ENCODE measurements at regions not wholly inside any gene's neighbourhood (a gene's known extent, or its start where the extent isn't known, plus 50 kb on each side); places are given as distances from the start of the nearest gene placed in this dataset.
"Not testable (repeated sequence)": the region's sequence is repeated elsewhere in the genome, so short reads cannot be mapped to it uniquely, and the experiment has no call there.

GRCh38 chr9:94387338-94388010 lies 59.0 kb upstream of the NUTM2F start:
- H3K9me3 Mint-ChIP-seq; H3K27ac Mint-ChIP-seq; H3K4me3 Mint-ChIP-seq; H3K36me3 Mint-ChIP-seq (ENCODE audit: low read depth); H3K27me3 Mint-ChIP-seq (ENCODE audit: low read depth); H3K4me1 Mint-ChIP-seq: not testable (repeated sequence)

GRCh38 chr9:94388011-94388406 lies 59.6 kb upstream of the NUTM2F start:
- not testable (repeated sequence) for H3K36me3 Mint-ChIP-seq (ENCODE audit: low read depth); H3K27me3 Mint-ChIP-seq (ENCODE audit: low read depth); H3K4me1 Mint-ChIP-seq; H3K9me3 Mint-ChIP-seq; H3K27ac Mint-ChIP-seq; H3K4me3 Mint-ChIP-seq

GRCh38 chr9:94390425-94391098 lies 62.1 kb upstream of the NUTM2F start:
- H3K36me3 Mint-ChIP-seq (ENCODE audit: low read depth); H3K4me3 Mint-ChIP-seq; H3K27ac Mint-ChIP-seq: not testable (repeated sequence)

GRCh38 chr9:94392971-94393624 lies 64.7 kb upstream of the NUTM2F start:
- not testable (repeated sequence) for H3K27ac Mint-ChIP-seq; H3K9me3 Mint-ChIP-seq; H3K27me3 Mint-ChIP-seq (ENCODE audit: low read depth); H3K36me3 Mint-ChIP-seq (ENCODE audit: low read depth); H3K4me1 Mint-ChIP-seq; H3K4me3 Mint-ChIP-seq

More at GRCh38 chr9:94390425-94391098, 62.1 kb upstream of the NUTM2F start:
- not testable (repeated sequence) for H3K27me3 Mint-ChIP-seq (ENCODE audit: low read depth); H3K9me3 Mint-ChIP-seq; H3K4me1 Mint-ChIP-seq

GRCh38 chr9:94397766-94398379 lies 69.4 kb upstream of the NUTM2F start:
- H3K27me3 Mint-ChIP-seq (ENCODE audit: low read depth); H3K4me3 Mint-ChIP-seq; H3K4me1 Mint-ChIP-seq; H3K9me3 Mint-ChIP-seq; H3K36me3 Mint-ChIP-seq (ENCODE audit: low read depth): not testable (repeated sequence)
- peak overlapping the region in 1 of 3 experiments; percentile 63 for H3K27ac Mint-ChIP-seq

- H3K4me1 Mint-ChIP-seq; H3K36me3 Mint-ChIP-seq (ENCODE audit: low read depth); H3K4me3 Mint-ChIP-seq; H3K9me3 Mint-ChIP-seq; H3K27me3 Mint-ChIP-seq (ENCODE audit: low read depth): not testable (repeated sequence)
- H3K27ac Mint-ChIP-seq = peak overlapping the region in 1 of 3 experiments; percentile 44
Measured at GRCh38 chr9:94400461-94400860, 72.0 kb upstream of the NUTM2F start.

- H3K9me3 Mint-ChIP-seq; H3K27ac Mint-ChIP-seq; H3K27me3 Mint-ChIP-seq (ENCODE audit: low read depth); H3K4me1 Mint-ChIP-seq; H3K4me3 Mint-ChIP-seq; H3K36me3 Mint-ChIP-seq (ENCODE audit: low read depth): not testable (repeated sequence)
Measured at GRCh38 chr9:94402795-94403194, 74.4 kb upstream of the NUTM2F start.

GRCh38 chr9:94403571-94403970 lies 75.1 kb upstream of the NUTM2F start:
- not testable (repeated sequence) for H3K4me1 Mint-ChIP-seq; H3K4me3 Mint-ChIP-seq; H3K27me3 Mint-ChIP-seq (ENCODE audit: low read depth)

GRCh38 chr9:94413665-94414064 lies 85.2 kb upstream of the NUTM2F start:
- H3K4me3 Mint-ChIP-seq; H3K4me1 Mint-ChIP-seq; H3K27ac Mint-ChIP-seq; H3K9me3 Mint-ChIP-seq; H3K27me3 Mint-ChIP-seq (ENCODE audit: low read depth): not testable (repeated sequence)
- peaks cover 21% of the 10 kb centered on the region for H3K36me3 Mint-ChIP-seq (ENCODE audit: low read depth)

More at GRCh38 chr9:94403571-94403970, 75.1 kb upstream of the NUTM2F start:
- H3K27ac Mint-ChIP-seq; H3K9me3 Mint-ChIP-seq; H3K36me3 Mint-ChIP-seq (ENCODE audit: low read depth): not testable (repeated sequence)

- H3K27me3 Mint-ChIP-seq (ENCODE audit: low read depth); H3K4me3 Mint-ChIP-seq; H3K9me3 Mint-ChIP-seq; H3K4me1 Mint-ChIP-seq; H3K27ac Mint-ChIP-seq: not testable (repeated sequence)
- peaks cover 27% of the 10 kb centered on the region for H3K36me3 Mint-ChIP-seq (ENCODE audit: low read depth)
Measured at GRCh38 chr9:94415111-94415510, 86.7 kb upstream of the NUTM2F start.

GRCh38 chr9:94420098-94420497 lies 91.7 kb upstream of the NUTM2F start:
- H3K4me3 Mint-ChIP-seq; H3K9me3 Mint-ChIP-seq; H3K27ac Mint-ChIP-seq; H3K4me1 Mint-ChIP-seq; H3K27me3 Mint-ChIP-seq (ENCODE audit: low read depth): not testable (repeated sequence)
- peaks cover 27% of the 10 kb centered on the region for H3K36me3 Mint-ChIP-seq (ENCODE audit: low read depth)

- H3K27ac Mint-ChIP-seq; H3K4me3 Mint-ChIP-seq; H3K4me1 Mint-ChIP-seq; H3K27me3 Mint-ChIP-seq (ENCODE audit: low read depth); H3K9me3 Mint-ChIP-seq: not testable (repeated sequence)
- peaks cover 19% of the 10 kb centered on the region for H3K36me3 Mint-ChIP-seq (ENCODE audit: low read depth)
Measured at GRCh38 chr9:94421951-94422350, 93.5 kb upstream of the NUTM2F start.

GRCh38 chr9:94425312-94425711 lies 96.9 kb upstream of the NUTM2F start:
- not testable (repeated sequence) for H3K9me3 Mint-ChIP-seq; H3K4me1 Mint-ChIP-seq; H3K4me3 Mint-ChIP-seq; H3K27ac Mint-ChIP-seq; H3K27me3 Mint-ChIP-seq (ENCODE audit: low read depth); H3K36me3 Mint-ChIP-seq (ENCODE audit: low read depth)

- H3K4me1 Mint-ChIP-seq; H3K9me3 Mint-ChIP-seq; H3K4me3 Mint-ChIP-seq; H3K27ac Mint-ChIP-seq; H3K27me3 Mint-ChIP-seq (ENCODE audit: low read depth): not testable (repeated sequence)
- H3K36me3 Mint-ChIP-seq (ENCODE audit: low read depth) = peaks cover 36% of the 10 kb centered on the region
Measured at GRCh38 chr9:94437128-94437527, 108.7 kb upstream of the NUTM2F start.

GRCh38 chr9:94438336-94438735 lies 109.9 kb upstream of the NUTM2F start:
- H3K27me3 Mint-ChIP-seq (ENCODE audit: low read depth); H3K9me3 Mint-ChIP-seq; H3K4me3 Mint-ChIP-seq; H3K27ac Mint-ChIP-seq; H3K4me1 Mint-ChIP-seq: not testable (repeated sequence)
- H3K36me3 Mint-ChIP-seq (ENCODE audit: low read depth) = peaks cover 45% of the 10 kb centered on the region

All from nephron (organoid).